Uterus (tissue), 2 donors: ENCODE measurements at regions not wholly inside any gene's neighbourhood (a gene's known extent, or its start where the extent isn't known, plus 50 kb on each side); places are given as distances from the start of the nearest gene placed in this dataset.
A peak's percentile ranks its signal among the peaks of the same experiment; 100 is the strongest.

Experiments
- POLR2A ChIP-seq, 2 donors: fragments of 450-650 bp; IDR thresholded peaks; one replicate each; pipeline ENCODE4 v1.6.1; 2016; ENCODE audit warnings: antibody characterized with exemption in 2 of 2, mild to moderate bottlenecking in 1 of 2, moderate library complexity in 1 of 2
- TF ChIP-seq, protein P1 (sequence below), 4 experiments: fragments of 200-600 bp in 2 of 4; fragments of 450-650 bp in 2 of 4; sonication (generic) in 2 of 4; IDR thresholded peaks; one replicate each; pipeline ENCODE4 v1.5.1; 2016 to 2019; ENCODE audit warnings: antibody characterized with exemption in 4 of 4, mild to moderate bottlenecking in 2 of 4, moderate library complexity in 1 of 4

GRCh38 chr10:113385021-113385999 lies 167.5 kb upstream of the HABP2 start:
- TF ChIP-seq, protein P1, sequence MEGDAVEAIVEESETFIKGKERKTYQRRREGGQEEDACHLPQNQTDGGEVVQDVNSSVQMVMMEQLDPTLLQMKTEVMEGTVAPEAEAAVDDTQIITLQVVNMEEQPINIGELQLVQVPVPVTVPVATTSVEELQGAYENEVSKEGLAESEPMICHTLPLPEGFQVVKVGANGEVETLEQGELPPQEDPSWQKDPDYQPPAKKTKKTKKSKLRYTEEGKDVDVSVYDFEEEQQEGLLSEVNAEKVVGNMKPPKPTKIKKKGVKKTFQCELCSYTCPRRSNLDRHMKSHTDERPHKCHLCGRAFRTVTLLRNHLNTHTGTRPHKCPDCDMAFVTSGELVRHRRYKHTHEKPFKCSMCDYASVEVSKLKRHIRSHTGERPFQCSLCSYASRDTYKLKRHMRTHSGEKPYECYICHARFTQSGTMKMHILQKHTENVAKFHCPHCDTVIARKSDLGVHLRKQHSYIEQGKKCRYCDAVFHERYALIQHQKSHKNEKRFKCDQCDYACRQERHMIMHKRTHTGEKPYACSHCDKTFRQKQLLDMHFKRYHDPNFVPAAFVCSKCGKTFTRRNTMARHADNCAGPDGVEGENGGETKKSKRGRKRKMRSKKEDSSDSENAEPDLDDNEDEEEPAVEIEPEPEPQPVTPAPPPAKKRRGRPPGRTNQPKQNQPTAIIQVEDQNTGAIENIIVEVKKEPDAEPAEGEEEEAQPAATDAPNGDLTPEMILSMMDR (IDR thresholded peaks at IDR 0.05): peak; percentile 86 to 93 (median 88)
- TF ChIP-seq POLR2A (IDR thresholded peaks at IDR 0.05): no peak
